GM19463 (cell line): ENCODE measurements at regions not wholly inside any gene's neighbourhood (a gene's known extent, or its start where the extent isn't known, plus 50 kb on each side); places are given as distances from the start of the nearest gene placed in this dataset.
"Not testable (repeated sequence)": the region's sequence is repeated elsewhere in the genome, so short reads cannot be mapped to it uniquely, and the experiment has no call there.

Source experiments
- ATAC-seq: cut with Tn5 transposase; IDR thresholded peaks from one replicate; pipeline ENCODE4 v1.9.1; 2021; ENCODE audit warnings: mild to moderate bottlenecking, moderate library complexity; ENCODE audit not compliant: unreplicated experiment

DNA sequence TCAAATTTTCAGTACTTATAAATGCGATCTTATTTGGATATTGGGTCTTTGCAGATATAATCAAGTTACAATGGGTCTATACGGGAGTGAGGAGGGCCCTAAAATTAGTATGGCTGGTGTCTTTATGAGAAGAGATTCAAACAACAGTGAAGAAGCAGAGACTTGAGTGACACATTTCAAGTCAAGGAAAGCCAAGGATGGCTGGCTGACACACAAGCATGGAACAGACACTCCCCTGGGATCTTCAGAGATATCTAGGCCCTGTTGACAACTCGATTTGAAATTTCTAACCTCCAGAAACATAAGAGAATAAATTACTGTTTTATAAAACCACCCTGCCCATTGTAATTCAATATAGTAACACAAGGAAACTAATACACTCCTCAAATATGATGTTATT is 1886.0 kb upstream of the PCDH7 start:
- no peak for ATAC-seq

DNA sequence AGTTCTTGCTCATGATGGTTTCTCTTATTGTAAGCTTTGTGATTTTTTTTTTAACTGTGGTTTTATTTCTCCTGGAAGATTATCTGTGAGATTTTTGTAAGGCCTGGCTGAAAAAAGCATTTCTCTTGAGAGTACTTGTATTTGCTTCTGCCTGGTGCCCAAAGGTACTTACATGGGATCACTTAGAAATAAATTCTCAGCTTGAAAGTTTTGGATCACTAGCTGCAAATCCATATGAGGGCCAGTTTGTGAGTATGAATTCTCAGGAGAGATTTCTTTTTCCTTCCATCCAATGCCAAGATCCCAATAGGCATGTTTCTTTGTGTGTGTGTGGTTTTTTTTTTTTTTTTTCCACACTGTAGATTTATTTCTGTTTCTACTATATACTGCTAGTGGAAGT is 1884.7 kb upstream of the PCDH7 start:
- ATAC-seq: no peak

DNA sequence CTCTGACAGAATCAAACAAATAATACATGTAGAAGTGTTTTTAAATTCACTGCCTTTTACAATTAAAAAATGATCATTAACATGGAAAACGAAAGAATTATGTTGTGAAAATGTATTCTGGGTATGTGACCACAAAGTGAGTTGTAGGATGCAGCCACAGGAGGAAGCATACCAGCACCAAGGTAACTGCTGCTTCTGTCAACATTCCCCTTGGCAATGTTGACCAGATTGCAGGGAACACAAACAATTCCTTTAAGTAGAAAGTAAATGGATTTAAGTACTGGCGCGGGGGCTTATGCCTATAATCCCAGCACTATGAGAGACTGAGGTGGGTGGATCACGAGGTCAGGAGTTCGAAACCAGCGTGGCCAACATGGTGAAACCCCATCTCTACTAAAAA is 1877.9 kb upstream of the PCDH7 start:
- no peak for ATAC-seq

DNA sequence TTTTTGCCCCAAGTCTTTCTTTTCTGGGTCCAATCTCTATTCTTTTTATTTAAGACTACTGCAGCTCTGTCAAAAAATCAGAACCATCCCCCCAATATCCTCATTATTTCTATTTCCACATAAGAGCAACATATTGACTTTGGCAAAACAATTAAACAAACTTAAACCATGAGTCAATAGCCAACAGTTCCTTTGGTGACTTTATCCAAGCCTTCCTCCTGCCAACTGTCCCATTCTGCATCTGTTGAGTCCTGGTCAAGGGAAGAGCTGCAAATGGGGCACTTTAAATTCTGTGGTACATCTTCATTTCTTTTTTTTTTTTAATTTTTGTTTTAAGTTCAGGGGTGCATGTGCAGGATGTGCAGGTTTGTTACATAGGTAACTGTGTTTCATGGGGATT is 1875.0 kb upstream of the PCDH7 start:
- no peak for ATAC-seq

DNA sequence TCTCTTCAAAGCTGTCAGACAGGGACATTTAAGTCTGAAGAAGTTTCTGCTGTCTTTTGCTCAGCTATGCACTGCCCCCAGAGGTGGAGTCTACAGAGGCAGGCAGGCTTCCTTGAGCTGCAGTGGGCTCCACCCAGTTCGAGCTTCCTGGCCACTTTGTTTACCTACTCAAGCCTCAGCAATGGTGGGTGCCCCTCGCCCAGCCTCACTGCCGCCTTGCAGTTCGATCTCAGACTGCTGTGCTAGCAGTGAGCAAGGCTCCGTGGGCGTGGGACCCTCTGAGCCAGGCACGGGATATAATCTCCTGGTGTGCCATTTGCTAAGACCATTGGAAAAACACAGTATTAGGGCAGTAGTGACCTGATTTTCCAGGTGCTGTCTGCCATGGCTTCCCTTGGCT is 1863.1 kb upstream of the PCDH7 start:
- not testable (repeated sequence) for ATAC-seq

DNA sequence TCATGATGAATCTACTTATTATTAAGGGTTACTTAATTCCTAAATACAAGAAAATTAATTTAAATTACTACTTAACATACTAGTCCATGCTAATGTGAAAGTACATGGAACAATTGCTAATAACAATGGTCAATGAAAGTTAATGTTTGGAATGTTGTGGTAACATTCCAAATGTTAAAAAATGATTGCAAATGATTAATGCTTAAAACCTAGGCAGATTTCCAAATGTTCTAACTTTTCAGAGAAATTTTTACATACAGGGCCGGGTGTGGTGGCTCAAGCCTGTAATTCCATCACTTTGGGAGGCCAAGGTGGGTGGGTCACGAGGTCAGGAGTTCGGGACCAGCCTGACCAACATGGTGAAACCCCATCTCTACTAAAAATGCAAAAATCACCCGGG is 1851.3 kb upstream of the PCDH7 start:
- no peak for ATAC-seq

DNA sequence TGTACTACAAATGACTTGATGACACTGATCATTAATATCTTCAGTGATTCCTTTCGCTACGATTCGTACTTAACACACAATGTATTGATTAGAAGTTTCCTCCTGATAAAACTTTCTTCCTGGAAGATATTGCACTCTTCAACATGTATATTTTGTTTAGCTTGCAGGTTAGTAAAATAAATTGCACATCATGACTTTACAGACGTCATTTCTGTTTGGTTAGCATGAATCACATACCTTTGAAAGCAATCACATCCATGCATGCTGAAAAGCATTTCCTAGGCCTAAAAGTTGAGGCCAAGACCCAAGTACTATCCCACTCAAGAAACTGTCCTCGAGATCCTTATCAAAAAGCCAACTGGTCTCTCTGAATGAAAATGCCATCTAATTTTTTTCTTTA is 1841.0 kb upstream of the PCDH7 start:
- no peak for ATAC-seq

DNA sequence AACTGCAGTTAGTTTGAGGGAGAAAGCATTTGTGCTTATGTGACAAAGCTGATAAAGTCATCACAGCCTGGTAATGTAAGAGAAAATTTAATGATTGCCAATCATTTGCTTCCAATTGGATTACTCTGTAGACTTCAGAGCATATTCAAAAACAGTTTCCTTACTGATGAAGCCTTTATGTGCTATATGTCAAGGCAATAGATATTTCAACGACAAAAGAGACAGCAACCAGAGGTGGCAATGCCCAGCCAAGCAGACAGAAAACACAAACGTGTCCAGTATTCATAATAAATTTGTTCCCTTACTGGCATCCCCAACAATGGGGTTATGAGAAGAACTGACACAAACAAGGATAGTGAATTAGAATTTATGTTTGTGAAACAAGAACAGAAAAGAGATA is 1840.3 kb upstream of the PCDH7 start:
- no peak for ATAC-seq

DNA sequence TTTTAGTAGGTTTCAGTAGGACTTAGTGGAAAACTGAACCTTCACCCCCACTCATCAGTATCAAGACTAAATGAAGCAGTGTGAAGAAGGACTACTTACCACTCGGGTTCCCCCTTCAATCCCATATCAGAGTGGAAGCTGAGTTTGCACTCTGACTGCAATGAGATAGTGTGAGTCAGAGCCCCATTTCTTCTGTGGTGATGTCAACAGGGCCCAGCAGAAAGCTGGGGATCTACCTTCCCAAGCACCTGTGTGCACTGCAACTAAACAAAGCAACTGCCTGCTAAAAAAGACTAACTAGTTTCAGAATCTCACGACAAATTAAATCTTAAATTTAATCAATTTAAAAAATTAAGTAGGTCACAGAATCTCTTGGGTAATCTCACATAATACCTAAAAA is 1837.0 kb upstream of the PCDH7 start:
- ATAC-seq: no peak

DNA sequence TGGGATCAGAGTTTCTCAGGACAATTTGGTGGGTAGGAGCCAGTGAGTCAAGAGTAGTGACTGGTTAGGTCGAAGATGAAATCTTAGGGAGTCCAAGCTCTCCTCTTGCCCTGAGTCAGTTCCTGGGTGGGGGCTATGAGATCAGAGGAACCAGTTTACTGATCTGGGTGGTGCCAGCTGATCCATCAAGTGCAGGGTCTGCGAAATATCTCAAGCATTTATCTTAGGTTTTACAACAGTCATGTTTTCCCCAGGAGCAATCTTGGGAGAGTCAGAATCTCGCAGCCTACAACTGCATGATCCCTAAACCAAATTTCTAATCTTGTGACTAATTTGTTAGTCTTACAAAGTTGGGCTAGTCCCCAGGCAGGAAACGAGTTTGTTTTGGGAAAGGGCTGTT is 1833.2 kb upstream of the PCDH7 start:
- ATAC-seq: no peak

DNA sequence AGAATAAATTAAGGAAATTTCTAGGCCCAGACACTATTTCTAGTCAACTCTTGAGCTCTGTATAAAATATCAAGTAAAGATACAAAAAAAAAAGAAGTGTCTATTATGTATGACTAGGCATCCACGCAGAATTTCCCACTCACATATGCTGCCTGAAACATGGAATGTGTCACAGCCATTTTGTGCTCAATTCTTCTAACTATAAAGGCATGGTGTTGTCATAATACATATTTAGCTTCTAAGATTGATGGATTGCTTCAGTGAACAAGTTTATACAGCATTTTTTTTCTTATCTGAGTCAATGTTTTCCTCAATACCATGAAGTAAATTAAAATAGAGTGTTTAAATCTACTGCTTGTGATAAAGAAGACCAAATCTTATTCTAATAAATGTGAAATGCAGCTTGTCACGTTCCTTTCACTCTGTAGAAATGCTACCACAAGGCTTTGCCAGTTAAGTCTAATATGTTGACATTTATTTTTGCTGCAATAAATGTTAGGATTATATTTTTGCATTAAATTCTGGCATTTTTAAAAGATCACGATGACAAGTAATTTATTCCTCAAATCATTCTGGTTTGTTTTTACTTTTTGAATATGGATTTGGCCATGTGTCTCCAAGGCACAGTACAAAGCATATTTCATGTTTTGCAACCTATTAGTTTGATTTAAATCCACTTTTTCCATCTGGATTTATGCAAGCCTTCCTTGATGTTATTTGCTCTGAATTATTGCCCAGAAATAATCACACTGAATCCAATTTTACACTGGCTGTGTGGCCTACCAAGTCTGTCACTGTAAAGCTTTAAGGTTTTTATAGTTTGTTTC is 1829.0 kb upstream of the PCDH7 start:
- no peak for ATAC-seq

DNA sequence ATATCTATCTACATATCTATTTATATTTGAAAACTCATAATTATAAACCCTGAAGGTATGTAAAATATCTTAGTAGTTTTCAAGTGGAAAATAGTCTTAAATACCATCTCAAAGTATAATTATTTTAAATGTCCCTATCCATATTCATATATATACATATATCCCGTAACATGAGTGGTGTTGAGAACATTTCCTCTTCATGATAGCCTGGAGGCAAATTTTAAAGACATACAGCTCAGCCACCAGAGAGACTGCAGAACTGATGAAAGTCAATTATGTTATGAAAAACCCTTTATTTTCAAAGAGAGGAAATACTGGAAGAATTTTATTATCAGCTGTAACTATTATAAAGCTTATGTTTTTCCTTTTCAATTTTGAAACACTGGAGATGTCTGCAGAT is 1806.7 kb upstream of the PCDH7 start:
- ATAC-seq: no peak

DNA sequence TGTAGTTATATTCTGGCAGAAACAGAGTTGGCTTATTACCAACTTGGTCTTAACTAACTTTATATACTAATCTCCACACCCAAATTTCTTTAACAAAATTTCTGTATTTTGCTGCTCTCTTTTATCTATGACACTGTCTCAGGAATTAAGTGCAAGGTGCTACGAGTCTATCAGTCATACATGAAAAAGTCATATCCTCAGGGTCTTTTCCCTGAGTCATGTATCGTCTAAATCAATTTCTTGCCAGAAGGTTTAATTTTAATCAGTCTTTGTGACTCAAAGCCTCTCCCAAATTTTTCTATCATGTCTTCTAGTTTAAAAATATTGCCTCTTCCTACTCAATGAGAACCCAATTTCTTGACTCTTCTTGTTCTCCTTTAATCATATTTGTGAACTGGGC is 1803.6 kb upstream of the PCDH7 start:
- ATAC-seq: no peak

DNA sequence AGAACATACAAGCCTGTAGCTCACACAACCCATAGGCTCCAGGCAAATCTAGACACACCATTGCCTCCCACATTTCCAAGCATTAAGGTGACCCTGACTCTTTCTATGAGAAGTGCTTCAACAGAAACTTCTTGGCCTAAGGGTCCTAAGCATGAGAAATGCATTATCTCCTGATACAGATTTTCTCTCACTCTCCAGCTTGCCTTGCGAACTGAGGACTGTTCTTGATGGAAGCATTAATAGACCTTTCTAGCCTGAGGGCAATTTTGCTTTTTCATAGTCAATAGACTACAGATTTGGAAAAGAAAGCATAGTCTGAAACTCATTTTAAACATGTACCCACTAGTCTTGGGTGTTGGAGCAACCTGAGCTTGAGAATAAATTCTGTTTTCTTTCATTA is 1801.3 kb upstream of the PCDH7 start:
- no peak for ATAC-seq

DNA sequence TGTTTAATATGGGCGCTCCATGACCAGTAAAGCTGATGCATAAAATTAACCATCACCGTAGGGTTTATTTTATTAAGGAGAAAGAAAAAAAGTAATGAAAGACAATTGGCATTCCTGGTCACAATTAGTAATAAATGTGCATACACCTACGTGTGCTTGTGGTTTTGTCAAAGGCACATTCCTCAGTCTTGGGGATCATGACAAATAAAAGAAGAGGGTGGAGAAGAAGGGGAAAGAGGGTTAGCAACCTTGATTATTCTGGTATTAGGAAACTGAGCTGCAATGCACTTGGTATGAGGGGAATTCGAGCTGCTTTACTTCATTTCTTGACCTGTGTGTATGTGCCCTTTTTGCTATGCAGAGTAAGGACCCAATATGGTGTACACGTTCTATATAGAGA is 1798.3 kb upstream of the PCDH7 start:
- no peak for ATAC-seq

DNA sequence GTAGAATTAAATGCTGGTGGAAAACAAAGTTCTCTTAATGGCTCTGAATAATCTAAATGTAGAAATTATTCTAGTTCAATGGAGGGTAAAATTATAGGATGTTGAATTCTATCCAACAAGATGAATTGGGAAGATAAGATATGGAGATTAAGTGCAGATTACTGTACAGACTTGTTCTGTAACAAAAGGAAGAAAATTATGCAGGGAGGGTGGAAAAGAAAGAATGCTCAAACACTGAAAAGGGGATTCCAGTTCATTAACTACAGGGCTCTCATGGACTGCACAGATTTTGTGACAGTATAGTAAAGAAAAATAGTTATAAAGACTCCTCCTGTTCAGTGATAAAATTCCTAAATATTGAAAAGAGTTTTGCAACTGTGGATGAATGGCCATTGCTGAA is 1794.0 kb upstream of the PCDH7 start:
- ATAC-seq: no peak

DNA sequence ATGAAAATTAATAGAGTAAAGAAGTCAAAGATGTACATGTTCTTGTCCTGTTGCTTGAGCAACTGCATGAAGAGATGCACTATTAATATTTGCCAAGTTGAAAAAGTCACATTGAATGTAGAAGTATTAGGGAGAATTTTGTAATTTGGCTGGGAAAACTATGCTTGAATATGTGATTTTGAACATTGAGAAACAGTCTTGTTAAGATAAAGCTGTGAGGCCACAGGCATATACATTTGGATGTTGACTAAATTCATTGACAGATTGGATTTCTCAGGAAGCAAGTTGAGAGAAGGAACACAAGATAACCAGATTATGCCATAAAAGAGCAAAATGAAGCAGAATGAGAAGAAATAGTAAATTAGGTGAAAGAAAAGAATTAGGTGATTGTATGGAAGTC is 1777.5 kb upstream of the PCDH7 start:
- ATAC-seq: no peak

DNA sequence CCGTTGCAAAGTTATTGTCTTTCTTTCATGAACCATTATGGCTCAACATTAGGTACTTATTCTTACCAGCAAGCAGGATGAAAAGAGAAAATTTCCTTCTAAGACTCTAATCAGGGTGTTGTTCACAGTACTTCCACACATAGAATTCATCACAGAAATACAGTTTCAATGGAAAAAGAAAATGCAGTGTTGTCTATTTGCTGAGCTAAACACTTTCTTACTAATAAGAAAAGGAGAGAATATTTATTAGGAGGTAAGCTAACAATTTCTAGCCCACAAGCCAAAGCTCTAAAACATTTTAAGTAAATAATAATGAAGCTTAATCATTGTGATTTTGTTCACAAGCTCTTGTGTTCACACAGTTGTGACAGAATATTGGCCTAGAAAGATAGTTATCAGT is 1772.8 kb upstream of the PCDH7 start:
- no peak for ATAC-seq

DNA sequence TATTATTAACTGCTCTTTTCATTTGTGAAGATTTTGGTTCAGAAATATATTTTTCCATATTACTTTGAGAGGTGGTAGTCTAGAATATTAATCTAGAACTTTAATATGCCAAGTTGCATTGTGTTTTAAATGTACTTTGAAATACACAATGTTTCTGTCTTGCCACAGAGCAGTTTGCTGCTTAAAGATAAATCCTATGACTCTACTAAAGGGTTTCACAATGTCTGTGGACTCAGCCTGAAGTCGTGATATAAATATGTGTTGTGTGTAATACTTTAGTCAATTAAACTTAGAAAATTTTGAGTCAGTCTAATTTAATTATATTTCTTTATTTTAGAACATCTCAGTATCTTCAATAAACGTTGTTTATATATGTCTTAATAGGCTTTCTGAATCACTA is 1771.7 kb upstream of the PCDH7 start:
- ATAC-seq: no peak

DNA sequence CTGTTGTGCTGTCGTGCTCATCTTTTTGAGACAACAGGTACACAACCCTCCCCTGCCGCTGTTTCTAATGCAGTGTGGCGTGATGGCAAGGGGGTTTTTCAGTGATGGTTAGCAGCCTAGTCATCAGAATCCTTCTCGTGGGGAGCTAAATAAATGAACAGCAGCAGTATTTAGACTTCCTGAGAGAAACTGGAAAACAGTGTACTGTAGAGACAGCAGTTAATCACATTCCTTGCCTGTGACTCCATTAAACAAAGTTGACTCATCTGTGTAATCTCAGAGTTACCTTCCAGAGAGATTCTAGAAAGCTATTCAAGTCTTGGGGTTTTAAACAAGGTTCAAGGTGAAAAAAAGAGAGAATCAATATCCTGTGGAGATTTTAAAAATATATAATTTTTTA is 1753.2 kb upstream of the PCDH7 start:
- ATAC-seq: no peak

DNA sequence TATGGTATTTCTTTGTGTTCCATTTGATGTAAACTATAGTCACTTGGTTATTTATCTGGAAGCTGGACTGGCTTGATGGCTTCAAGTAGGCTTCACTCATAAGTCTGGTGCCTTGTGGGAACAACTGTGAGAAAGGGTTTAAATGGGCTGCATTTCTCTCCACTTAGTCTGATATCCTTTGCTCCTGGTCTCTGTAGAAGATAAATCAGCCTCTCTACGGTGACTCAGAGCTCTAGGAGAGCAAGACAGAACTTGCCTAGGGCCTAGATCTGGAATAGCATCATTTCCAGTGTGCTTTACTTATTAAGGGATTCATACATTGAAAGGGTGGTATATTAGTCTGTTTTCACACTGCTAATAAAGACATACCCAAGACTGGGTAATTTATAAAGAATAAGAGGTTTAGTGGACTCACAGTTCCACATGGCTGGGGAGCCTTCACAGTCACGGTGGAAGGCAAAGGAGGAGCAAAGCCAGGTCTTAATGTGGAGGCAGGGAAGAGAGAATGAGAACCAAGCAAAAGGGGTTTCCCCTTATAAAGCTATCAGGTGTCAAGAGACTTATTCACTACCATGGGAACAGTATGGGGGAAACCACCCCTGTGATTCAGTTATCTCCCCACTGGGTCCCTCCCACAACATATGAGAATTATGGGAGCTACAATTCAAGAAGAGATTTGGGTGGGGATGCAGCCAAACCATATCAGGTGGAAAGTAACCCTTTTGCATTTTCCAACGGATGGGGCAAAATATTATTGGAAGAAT is 1746.4 kb upstream of the PCDH7 start:
- ATAC-seq: no peak

DNA sequence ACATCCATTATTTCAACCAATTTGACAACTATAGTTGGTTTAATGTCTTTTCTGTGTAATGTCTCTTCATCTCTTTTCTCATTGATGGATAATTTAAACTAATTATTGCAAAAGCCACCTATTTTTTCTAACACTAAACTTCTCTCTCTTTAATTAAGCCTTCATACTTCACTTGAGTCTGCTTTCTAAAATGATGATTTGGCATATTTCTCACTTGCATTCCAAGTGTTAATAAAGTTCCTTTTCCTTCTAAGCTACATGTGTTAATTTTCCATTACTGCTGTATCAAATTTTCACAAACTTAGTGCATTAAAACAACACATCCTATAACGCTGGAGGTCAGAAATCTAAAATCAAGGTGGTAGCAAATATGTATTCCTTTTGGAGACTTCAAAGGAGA is 1743.8 kb upstream of the PCDH7 start:
- ATAC-seq: no peak

DNA sequence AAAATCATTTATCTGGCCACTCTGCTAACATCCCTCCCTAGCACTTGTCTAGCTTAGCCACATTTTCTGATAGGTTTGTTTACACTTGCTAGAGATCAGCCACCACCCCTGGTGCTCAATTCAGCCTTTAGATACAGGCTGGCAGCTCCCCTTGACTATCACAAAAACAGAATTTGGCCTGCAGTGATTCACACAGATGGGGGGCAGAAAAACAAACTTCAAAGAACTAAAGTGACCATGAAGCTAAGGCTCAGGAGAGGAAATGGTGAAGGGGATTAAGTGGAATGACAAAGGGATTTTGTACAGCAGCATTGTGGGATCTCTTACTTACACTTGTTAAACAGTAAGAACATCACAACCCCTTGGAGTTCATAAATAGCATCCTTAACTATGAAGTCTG is 1718.0 kb upstream of the PCDH7 start:
- no peak for ATAC-seq
